CD4-positive, alpha-beta T cell treated with Interleukin-6 at 100 ng/mL for 8 hours (primary cell): ENCODE measurements at regions not wholly inside any gene's neighbourhood (a gene's known extent, or its start where the extent isn't known, plus 50 kb on each side); places are given as distances from the start of the nearest gene placed in this dataset.

Experiments
- DNase-seq: peaks from one replicate; pipeline ENCODE4 v3.0.0-alpha.2; 2020; ENCODE audit warnings: mixed read lengths, low spot score

DNA sequence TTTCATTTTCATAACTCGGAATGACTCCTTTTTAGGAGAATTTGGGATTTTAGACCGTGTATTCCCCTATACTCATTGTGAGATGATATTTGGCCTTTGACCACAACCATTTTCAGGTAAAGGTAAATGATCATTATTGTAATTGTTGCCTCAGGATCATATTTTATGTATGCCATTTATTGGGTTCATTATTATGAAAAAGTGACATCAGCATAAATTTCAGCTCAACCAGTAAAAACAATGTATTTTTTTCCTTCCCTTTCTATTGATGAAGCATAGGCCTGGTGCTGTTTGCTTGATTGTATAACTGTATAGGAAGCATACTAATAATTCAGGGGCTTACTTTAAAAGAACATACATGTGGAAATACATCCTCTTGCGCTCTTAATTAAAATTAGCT lies 832.9 kb upstream of the FANCL start:
- no peak for DNase-seq

GRCh38 chr2:59073286-59073685 lies 832.2 kb upstream of the FANCL start:
- no peak for DNase-seq

DNA sequence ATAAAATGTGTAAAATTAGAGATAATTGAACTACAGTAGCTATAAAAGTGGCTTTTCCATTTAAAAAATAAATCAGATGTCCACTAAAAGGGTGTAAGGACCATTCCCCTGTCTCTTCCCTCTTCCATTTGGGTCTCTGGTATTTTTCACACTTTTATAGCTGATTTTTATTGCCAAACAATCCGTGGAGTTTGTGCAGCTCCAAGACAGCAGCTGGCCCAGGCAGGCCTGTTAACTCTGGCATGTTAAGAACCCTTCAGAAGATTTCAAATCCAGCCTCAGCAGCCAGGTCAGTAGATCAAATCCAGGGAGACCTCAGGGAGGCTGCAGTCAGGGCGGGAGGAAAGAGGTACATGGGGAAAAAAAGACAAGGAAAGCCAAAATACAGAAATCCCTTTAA lies 827.1 kb upstream of the FANCL start:
- DNase-seq: no peak

- no peak for DNase-seq
These were observed 825.8 kb upstream of the FANCL start for GRCh38 chr2:59066787-59067399.

- DNase-seq: no peak
These were observed 806.4 kb upstream of the FANCL start for GRCh38 chr2:59047373-59047995.

DNA sequence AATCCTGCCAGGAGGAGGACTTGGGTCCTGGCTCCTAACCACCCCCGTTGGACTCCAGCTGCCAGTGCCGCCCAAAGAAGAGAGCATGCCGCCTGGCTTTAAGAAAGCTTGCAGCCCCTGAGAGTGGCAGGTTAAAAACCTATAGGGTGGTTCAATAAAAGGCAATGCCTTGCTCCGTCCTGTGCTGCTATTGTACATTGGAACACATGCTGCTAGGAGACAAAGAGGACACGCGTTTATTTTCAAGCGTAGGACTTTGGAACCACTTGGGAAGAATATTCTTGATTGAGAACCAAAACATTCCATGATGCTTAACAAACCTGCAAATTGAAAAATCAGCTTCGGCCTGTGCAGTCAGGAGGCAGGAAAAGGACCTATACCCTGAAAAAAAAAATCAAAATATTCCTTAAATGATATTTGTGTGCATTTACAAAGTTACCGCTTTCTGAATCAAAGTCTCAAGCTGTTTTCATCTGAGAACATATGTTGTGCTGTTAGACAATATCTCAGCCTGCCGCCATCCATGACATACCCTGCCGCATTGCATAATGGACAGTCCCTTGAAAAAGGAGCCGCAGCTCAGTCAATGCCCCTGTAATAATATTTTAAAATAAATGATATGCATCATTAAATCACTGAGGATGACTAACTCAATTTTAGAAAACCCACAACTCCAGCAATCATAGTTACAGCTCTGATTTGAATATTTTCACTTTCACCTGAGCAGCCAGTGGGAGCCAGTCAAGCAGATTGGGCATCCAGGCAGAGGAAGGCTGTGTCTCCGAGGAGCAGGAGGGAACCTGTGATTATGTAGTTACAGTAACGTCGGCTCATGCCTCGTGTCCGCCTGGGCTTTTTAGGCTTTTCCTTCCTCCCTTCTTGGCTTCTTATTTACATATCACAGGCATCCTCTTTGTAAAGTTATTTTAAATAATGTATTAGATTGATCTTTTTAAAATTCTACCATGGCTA lies 805.6 kb upstream of the FANCL start:
- DNase-seq: no peak

GRCh38 chr2:59044736-59045135 lies 803.6 kb upstream of the FANCL start:
- no peak for DNase-seq

DNA sequence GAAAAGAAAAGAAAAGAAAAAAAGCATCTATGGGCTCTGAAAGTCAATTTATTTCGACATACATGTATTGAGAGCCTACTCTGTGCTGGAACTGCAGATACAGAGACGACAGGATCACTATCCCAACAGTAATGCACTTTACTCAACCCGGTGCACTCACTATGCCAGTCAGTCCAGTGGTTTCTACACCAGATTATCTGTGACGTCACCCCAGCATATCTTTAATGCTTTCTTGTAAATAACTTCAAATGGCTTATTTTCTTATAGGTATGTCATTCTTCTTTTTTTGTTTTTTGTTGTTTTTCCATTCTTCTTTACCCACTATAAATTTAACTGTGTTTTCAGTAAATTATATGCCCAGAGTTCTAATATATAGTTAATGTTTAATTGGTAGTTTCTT lies 800.0 kb upstream of the FANCL start:
- DNase-seq: no peak

DNA sequence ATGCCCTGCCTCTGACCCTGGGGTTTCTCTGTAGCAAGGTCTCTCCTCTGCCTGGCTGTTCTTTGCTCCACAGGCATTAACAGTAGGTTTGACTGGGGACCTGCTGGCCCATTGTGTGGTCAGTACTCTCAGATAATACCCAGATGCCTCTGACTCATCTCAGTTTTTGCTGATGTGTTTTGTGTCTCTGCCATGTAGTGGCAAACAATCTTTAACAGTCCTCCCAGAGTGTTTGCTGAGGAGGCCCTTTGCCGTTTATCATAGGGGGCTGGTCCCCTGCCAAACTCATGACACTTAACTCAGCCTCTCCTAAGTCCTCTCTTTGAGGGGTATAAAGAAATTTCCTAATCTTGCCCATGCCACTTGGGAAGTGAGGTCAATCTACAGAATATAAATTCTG lies 793.7 kb upstream of the FANCL start:
- no peak for DNase-seq

- no peak for DNase-seq
These were observed 793.0 kb upstream of the FANCL start for GRCh38 chr2:59034106-59034505.

DNA sequence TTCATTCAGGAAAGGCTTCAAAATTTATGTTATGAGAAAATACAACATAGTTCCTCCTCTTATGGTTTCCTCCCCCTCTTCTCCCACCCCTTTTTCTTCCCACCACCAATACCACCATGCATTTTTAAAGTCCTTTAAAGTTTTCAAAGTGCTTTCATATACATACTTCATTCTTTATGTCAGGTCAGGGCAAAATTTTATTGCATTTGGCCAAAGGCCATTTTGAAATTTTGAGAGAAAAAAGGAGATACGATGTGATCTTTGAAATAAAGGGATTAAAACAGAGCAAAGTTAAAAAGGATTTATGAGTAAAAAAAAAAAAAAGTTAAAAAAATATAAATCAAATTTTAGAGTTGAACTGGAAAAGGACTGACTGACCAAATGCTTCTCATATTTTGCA lies 792.5 kb upstream of the FANCL start:
- DNase-seq: no peak

GRCh38 chr2:59032499-59032898 lies 791.4 kb upstream of the FANCL start:
- DNase-seq: no peak

GRCh38 chr2:59029058-59029457 lies 787.9 kb upstream of the FANCL start:
- no peak for DNase-seq

- no peak for DNase-seq
These were observed 786.2 kb upstream of the FANCL start for GRCh38 chr2:59027320-59027719.

- peak; percentile 1 for DNase-seq
These were observed 784.1 kb upstream of the FANCL start for GRCh38 chr2:59025157-59025757.

DNA sequence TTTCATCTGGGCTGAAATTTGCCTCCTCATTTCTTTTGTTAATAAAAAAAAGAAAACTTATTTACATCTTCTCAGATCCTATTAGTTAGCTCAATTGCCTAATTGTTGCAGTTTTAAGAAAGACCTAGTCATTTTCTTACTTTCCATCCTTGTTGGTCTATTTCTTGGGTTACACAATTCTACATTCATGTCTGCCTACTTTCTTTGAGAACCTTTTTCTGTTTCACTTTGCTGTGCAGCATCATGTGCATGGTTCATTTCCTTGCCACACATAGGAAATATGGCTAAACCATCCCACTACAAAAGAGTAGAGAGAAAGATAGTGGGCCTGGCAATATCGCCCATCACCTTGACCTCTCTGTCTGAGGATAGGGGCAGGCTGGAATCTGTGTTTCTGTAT lies 780.7 kb upstream of the FANCL start:
- DNase-seq: no peak

- DNase-seq: no peak
These were observed 778.5 kb upstream of the FANCL start for GRCh38 chr2:59019566-59020159.

GRCh38 chr2:59018737-59019136 lies 777.6 kb upstream of the FANCL start:
- no peak for DNase-seq

GRCh38 chr2:59015027-59015426 lies 773.9 kb upstream of the FANCL start:
- no peak for DNase-seq

- DNase-seq: no peak
These were observed 771.8 kb upstream of the FANCL start for GRCh38 chr2:59012971-59013370.

DNA sequence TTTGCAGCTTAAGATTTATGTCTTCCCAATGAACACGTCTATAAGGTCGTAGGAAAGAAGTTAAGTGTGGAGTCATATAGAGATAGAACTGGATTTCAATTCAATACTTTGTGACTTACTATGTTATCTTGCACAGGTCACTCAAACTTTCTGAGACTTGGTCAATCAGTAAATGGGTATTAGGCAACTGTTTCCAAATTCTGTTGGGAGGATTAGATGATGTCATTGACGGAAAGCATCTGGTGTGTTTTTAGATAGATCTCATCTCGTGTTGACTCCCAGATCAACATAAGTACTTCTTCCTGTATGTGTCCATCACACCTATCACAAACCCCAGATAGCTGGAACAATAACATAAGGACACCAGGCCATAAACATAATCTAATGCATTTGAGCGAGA lies 771.1 kb upstream of the FANCL start:
- no peak for DNase-seq

GRCh38 chr2:59008950-59009349 lies 767.8 kb upstream of the FANCL start:
- no peak for DNase-seq
